HepG2 (cell line): ENCODE measurements at regions not wholly inside any gene's neighbourhood (a gene's known extent, or its start where the extent isn't known, plus 50 kb on each side); places are given as distances from the start of the nearest gene placed in this dataset.

Experiments
- ATAC-seq: fragments of 200-7000 bp; cut with Tn5 transposase; 3 replicates; pipeline ENCODE4 v1.9.1; 2020; ENCODE audit warnings: mild to moderate bottlenecking, moderate library complexity
- BruUV-seq: library from RNA; stranded (reverse); fragments of 400-500 nt; replicated peaks from 2 replicates; lab custom pipeline; 2021; lab: Mats Ljungman, UMichigan
- CTCF ChIA-PET: fragments of 300-600 bp; formaldehyde crosslinking; extraction: SDS; loops from one replicate; lab custom pipeline; 2021; ENCODE audit warnings: low total read pairs, inconsistent platforms, low intra/inter-chr PET ratio; lab: Yijun Ruan, JAX
- POLR2A ChIA-PET: fragments of 350-600 bp; sonication (Branson Sonifier 250); formaldehyde crosslinking; loops from one replicate; lab custom pipeline; 2020; ENCODE audit warnings: antibody characterized with exemption, inconsistent platforms; lab: Yijun Ruan, JAX
- DNase-seq: peaks from one replicate; pipeline ENCODE4 v3.0.0-alpha.2; 2015; ENCODE audit warnings: low spot score
- FAIRE-seq: peaks from 3 replicates; lab custom pipeline; 2011; peaks lifted over from hg19 to GRCh38; lab: Jason Lieb, UNC
- H2AFZ ChIP-seq: one replicate; pipeline ENCODE4 v1.6.1; 2011; ENCODE audit warnings: low read length, inconsistent platforms
- H3K27ac ChIP-seq: fragments of 300-600 bp; 3 replicates; pipeline ENCODE4 v1.8.0; 2011; ENCODE audit warnings: mixed run types, mild to moderate bottlenecking, mixed read lengths, low read length, inconsistent platforms; ENCODE audit not compliant: insufficient read depth; ENCODE audit errors: extremely low read length
- H3K27me3 ChIP-seq, 2 experiments: fragments of 200-600 bp in 1 of 2; 2 replicates in 1 of 2; 3 replicates in 1 of 2; pipeline versions ENCODE4 v1.6.0 to v1.8.0; 2011; ENCODE audit warnings: low read length in 2 of 2, mild to moderate bottlenecking in 2 of 2, moderate library complexity in 2 of 2, inconsistent platforms in 1 of 2; ENCODE audit not compliant: insufficient read depth in 2 of 2, control insufficient read depth in 1 of 2
- H3K36me3 ChIP-seq, 2 experiments: fragments of 200-600 bp in 1 of 2; replicated peaks in 1 of 2; 2 replicates in 1 of 2; 3 replicates in 1 of 2; pipeline versions ENCODE4 v1.5.1 to v1.8.0; 2011; ENCODE audit warnings: low read length in 2 of 2, inconsistent platforms in 1 of 2; ENCODE audit not compliant: insufficient read depth in 2 of 2, control insufficient read depth in 1 of 2
- H3K4me1 ChIP-seq: 2 replicates; pipeline ENCODE4 v1.5.1; 2012; ENCODE audit warnings: low read length, inconsistent platforms; ENCODE audit not compliant: insufficient read depth
- H3K4me2 ChIP-seq: 2 replicates; pipeline ENCODE4 v1.6.0; 2011; ENCODE audit warnings: low read depth, low read length, inconsistent platforms
- H3K4me3 ChIP-seq, 3 experiments: fragments of 200-600 bp in 1 of 3; sonication (generic), shearing (Covaris generic) in 1 of 3; replicated peaks in 1 of 3; 2 replicates each; pipeline ENCODE4 v1.5.1; 2011 to 2016; ENCODE audit warnings: low read length in 3 of 3, inconsistent platforms in 2 of 3, low read depth in 2 of 3, mild to moderate bottlenecking in 2 of 3, control low read depth in 1 of 3, mixed read lengths in 1 of 3; ENCODE audit not compliant: insufficient read depth in 1 of 3
- H3K79me2 ChIP-seq: one replicate; pipeline ENCODE4 v1.6.1; 2011; ENCODE audit warnings: low read length, inconsistent platforms; ENCODE audit not compliant: insufficient read depth
- H3K9ac ChIP-seq: 2 replicates; pipeline ENCODE4 v1.6.0; 2011; ENCODE audit warnings: mild to moderate bottlenecking, low read depth, low read length, inconsistent platforms; ENCODE audit not compliant: insufficient read depth
- H3K9me3 ChIP-seq: 2 replicates; pipeline ENCODE4 v1.5.1; 2012; ENCODE audit warnings: mild to moderate bottlenecking, low read length
- H4K20me1 ChIP-seq: 2 replicates; pipeline ENCODE4 v1.6.0; 2011; ENCODE audit warnings: inconsistent platforms, mild to moderate bottlenecking, low read length, moderate library complexity; ENCODE audit not compliant: insufficient read depth
- ATF2 ChIP-seq: sonication (generic); formaldehyde crosslinking; IDR thresholded peaks from 2 replicates; pipeline ENCODE4 v1.4.0; 2020; ENCODE audit warnings: missing genetic modification reagents
- DBP ChIP-seq: sonication (generic); formaldehyde crosslinking; IDR thresholded peaks from 2 replicates; pipeline ENCODE4 v1.4.0; 2020; ENCODE audit warnings: missing genetic modification reagents; ENCODE audit errors: not compliant biosample characterization
- DZIP1 ChIP-seq: sonication (generic); formaldehyde crosslinking; IDR thresholded peaks from 2 replicates; pipeline ENCODE4 v1.5.0; 2020; ENCODE audit warnings: mild to moderate bottlenecking, missing genetic modification reagents
- PHF8 ChIP-seq: sonication (generic); formaldehyde crosslinking; IDR thresholded peaks from 2 replicates; pipeline ENCODE4 v1.5.0; 2020; ENCODE audit warnings: missing genetic modification reagents
- SNAI1 ChIP-seq: sonication (generic); formaldehyde crosslinking; IDR thresholded peaks from 2 replicates; pipeline ENCODE4 v1.5.0; 2020; ENCODE audit warnings: mild to moderate bottlenecking, missing genetic modification reagents, borderline replicate concordance
- SRSF4 ChIP-seq: fragments of 200-400 bp; formaldehyde crosslinking; IDR thresholded peaks from one replicate; pipeline ENCODE4 v1.6.1; 2018; ENCODE audit warnings: mild to moderate bottlenecking, low read depth, low read length, moderate library complexity; ENCODE audit not compliant: poor library complexity, severe bottlenecking
- SRY ChIP-seq: sonication (generic); formaldehyde crosslinking; IDR thresholded peaks from 2 replicates; pipeline ENCODE4 v1.8.0; 2022; ENCODE audit warnings: mild to moderate bottlenecking, missing genetic modification reagents
- ZNF180 ChIP-seq: sonication (generic); formaldehyde crosslinking; IDR thresholded peaks from 2 replicates; pipeline ENCODE4 v1.4.0; 2020; ENCODE audit warnings: low read depth, missing genetic modification reagents, borderline replicate concordance
- ZNF24 ChIP-seq: fragments of 450-650 bp; IDR thresholded peaks from 2 replicates; pipeline ENCODE4 v1.6.1; 2017; ENCODE audit warnings: antibody characterized with exemption, mild to moderate bottlenecking
- whole genome bisulfite sequencing: methylation state at CpG from one replicate; pipeline ENCODE4 v1.1.6; 2017; ENCODE audit warnings: low lambda C conversion rate; 5-methylcytosine and 5-hydroxymethylcytosine counted together
- in situ Hi-C: cut with HindIII; loops from 2 replicates; pipeline ENCODE4 v1.10.0; 2017; ENCODE audit warnings: low pct_unique_long_range_greater_than_20kb; ENCODE audit not compliant: extremely low pct_ligation_motif_present
- intact Hi-C: fragments of 100-400 bp; cut with micrococcal nuclease; formaldehyde crosslinking; loops from one replicate; pipeline ENCODE4 v1.10.0; 2022; ENCODE audit not compliant: unreplicated experiment
- TF ChIP-seq, protein P1 (sequence below): sonication (generic); formaldehyde crosslinking; IDR thresholded peaks from 2 replicates; pipeline ENCODE4 v1.5.0; 2020; ENCODE audit warnings: missing genetic modification reagents
- TF ChIP-seq, protein P2 (sequence below): sonication (generic); formaldehyde crosslinking; conservative IDR thresholded peaks from 2 replicates; pipeline ENCODE4 v1.8.0; 2022; ENCODE audit warnings: mild to moderate bottlenecking, moderate library complexity, missing genetic modification reagents
- TF ChIP-seq, protein P3 (sequence below): sonication (generic); formaldehyde crosslinking; IDR thresholded peaks from 2 replicates; pipeline ENCODE4 v1.4.0; 2020; ENCODE audit warnings: missing genetic modification reagents, mild to moderate bottlenecking, borderline replicate concordance

DNA sequence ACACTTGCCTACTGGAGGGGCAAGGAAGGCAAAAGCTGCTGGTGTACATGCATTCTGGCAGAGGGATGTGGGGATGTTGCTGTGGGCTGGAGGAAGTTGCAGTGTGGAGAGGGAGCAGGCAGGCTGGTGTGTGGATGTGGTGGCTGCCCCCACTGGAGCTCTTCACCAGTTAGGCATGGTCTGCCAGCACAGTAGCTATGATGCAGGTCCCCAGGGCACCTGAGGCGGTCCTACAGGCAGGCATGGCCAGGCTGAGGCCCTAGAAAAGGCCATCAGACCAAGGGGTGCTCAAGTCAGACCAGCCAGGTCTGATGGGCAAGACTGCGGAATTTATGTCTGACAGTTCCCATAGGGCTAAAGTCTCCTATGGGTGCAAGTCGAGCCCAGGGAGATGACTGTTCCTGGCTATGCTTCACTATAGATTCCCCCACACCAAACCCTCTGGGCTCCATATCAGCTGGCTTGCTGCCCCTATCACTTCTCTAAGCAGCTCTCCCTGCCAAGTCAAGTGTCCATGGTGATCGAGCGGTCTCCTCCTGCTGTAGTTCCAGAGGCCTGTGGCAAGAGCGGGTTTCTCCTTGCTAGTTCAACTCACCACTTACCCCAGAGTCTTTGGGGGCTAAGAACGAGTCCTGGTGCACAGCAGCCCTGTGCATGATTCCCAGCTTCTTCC, 473.1 kb downstream of the TDRD3 start:
- WGBS, result 8% methylated on average over 6 of the region's 7 CpGs
- no peaks in the 10 kb centered on the region for H3K27me3 ChIP-seq
- DNase-seq (no peak), FAIRE-seq (no peak), ATAC-seq (no peak)
- in situ Hi-C loops, result no loop called here
- BruUV-seq, result no TSS peak
- H3K4me1 ChIP-seq, result no peaks in the 10 kb centered on the region
- H3K36me3 ChIP-seq, result no peaks in the 10 kb centered on the region
- no peak overlapping the region for H2AFZ ChIP-seq
- H3K4me3 ChIP-seq, result no peak overlapping the region
- H3K9ac ChIP-seq, result no peak overlapping the region
- H4K20me1 ChIP-seq, result no peaks in the 10 kb centered on the region
- ChIA-PET POLR2A (no interaction called here), CTCF (no interaction called here)
- intact Hi-C loops, result no loop called here
- no peaks in the 10 kb centered on the region for H3K79me2 ChIP-seq
- H3K27ac ChIP-seq, result no peak overlapping the region
- no peak overlapping the region for H3K4me2 ChIP-seq
- H3K9me3 ChIP-seq, result peaks cover 27% of the 10 kb centered on the region
- no peak for TF ChIP-seq SRSF4
- no peak for TF ChIP-seq PHF8 (CRISPR knock-in tag)
- no peak for TF ChIP-seq SRY (CRISPR knock-in tag)
- no peak for TF ChIP-seq SNAI1 (CRISPR knock-in tag)
- no peak for TF ChIP-seq DBP
- TF ChIP-seq, protein P1, sequence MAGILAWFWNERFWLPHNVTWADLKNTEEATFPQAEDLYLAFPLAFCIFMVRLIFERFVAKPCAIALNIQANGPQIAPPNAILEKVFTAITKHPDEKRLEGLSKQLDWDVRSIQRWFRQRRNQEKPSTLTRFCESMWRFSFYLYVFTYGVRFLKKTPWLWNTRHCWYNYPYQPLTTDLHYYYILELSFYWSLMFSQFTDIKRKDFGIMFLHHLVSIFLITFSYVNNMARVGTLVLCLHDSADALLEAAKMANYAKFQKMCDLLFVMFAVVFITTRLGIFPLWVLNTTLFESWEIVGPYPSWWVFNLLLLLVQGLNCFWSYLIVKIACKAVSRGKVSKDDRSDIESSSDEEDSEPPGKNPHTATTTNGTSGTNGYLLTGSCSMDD (CRISPR knock-in tag), result no peak
- no peak for TF ChIP-seq ZNF24
- no peak for TF ChIP-seq ZNF180 (CRISPR knock-in tag)
- TF ChIP-seq, protein P2, sequence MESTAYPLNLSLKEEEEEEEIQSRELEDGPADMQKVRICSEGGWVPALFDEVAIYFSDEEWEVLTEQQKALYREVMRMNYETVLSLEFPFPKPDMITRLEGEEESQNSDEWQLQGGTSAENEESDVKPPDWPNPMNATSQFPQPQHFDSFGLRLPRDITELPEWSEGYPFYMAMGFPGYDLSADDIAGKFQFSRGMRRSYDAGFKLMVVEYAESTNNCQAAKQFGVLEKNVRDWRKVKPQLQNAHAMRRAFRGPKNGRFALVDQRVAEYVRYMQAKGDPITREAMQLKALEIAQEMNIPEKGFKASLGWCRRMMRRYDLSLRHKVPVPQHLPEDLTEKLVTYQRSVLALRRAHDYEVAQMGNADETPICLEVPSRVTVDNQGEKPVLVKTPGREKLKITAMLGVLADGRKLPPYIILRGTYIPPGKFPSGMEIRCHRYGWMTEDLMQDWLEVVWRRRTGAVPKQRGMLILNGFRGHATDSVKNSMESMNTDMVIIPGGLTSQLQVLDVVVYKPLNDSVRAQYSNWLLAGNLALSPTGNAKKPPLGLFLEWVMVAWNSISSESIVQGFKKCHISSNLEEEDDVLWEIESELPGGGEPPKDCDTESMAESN (CRISPR knock-in tag), result no peak
- TF ChIP-seq, protein P3, sequence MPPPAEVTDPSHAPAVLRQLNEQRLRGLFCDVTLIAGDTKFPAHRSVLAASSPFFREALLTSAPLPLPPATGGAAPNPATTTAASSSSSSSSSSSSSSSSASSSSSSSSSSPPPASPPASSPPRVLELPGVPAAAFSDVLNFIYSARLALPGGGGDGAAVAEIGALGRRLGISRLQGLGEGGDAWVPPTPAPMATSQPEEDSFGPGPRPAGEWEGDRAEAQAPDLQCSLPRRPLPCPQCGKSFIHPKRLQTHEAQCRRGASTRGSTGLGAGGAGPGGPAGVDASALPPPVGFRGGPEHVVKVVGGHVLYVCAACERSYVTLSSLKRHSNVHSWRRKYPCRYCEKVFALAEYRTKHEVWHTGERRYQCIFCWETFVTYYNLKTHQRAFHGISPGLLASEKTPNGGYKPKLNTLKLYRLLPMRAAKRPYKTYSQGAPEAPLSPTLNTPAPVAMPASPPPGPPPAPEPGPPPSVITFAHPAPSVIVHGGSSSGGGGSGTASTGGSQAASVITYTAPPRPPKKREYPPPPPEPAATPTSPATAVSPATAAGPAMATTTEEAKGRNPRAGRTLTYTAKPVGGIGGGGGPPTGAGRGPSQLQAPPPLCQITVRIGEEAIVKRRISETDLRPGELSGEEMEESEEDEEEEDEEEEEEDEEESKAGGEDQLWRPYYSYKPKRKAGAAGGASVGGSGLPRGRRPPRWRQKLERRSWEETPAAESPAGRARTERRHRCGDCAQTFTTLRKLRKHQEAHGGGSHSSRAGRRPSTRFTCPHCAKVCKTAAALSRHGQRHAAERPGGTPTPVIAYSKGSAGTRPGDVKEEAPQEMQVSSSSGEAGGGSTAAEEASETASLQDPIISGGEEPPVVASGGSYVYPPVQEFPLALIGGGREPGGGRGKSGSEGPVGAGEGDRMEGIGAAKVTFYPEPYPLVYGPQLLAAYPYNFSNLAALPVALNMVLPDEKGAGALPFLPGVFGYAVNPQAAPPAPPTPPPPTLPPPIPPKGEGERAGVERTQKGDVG, result no peak
- no peak for TF ChIP-seq DZIP1 (CRISPR knock-in tag)
- no peak for TF ChIP-seq ATF2 (CRISPR knock-in tag)
